GM12864 (cell line): ENCODE measurements at regions not wholly inside any gene's neighbourhood (a gene's known extent, or its start where the extent isn't known, plus 50 kb on each side); places are given as distances from the start of the nearest gene placed in this dataset.

Source experiments
- DNase-seq: peaks from one replicate; pipeline ENCODE4 v3.0.0-alpha.2; 2011; ENCODE audit warnings: low read depth
- H3K4me3 ChIP-seq: 2 replicates; pipeline ENCODE4 v1.5.1; 2011; ENCODE audit warnings: mild to moderate bottlenecking, low read depth, low read length, control low read depth
- TF ChIP-seq, protein P1 (sequence below): IDR thresholded peaks from 2 replicates; pipeline ENCODE4 v1.5.1; 2011; ENCODE audit warnings: low read depth, mild to moderate bottlenecking, moderate library complexity, low read length, control low read depth, inconsistent platforms; ENCODE audit errors: missing control alignments

GRCh38 chr15:31590609-31591008 lies 264.0 kb downstream of the KLF13 start:
- TF ChIP-seq, protein P1, sequence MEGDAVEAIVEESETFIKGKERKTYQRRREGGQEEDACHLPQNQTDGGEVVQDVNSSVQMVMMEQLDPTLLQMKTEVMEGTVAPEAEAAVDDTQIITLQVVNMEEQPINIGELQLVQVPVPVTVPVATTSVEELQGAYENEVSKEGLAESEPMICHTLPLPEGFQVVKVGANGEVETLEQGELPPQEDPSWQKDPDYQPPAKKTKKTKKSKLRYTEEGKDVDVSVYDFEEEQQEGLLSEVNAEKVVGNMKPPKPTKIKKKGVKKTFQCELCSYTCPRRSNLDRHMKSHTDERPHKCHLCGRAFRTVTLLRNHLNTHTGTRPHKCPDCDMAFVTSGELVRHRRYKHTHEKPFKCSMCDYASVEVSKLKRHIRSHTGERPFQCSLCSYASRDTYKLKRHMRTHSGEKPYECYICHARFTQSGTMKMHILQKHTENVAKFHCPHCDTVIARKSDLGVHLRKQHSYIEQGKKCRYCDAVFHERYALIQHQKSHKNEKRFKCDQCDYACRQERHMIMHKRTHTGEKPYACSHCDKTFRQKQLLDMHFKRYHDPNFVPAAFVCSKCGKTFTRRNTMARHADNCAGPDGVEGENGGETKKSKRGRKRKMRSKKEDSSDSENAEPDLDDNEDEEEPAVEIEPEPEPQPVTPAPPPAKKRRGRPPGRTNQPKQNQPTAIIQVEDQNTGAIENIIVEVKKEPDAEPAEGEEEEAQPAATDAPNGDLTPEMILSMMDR, result no peak
- DNase-seq, result no peak

DNA sequence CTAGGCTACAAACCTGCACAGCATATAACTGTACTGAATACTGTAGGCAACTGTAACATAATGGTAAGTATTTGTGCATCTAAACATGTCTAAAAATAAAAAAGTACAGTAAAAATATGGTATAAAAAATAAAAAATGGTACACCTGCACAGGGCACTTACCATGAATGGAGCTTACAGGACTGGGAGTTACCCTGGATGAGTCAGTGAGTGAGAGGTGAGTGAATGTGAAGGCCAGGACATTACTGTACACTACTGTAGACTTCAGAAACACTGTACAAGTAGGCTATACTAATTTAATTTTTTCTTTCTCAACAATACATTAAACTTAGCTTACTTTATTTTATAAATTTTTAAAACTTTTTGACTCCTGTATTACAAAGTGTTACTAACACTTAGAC lies 265.3 kb downstream of the KLF13 start:
- TF ChIP-seq, protein P1, result no peak
- no peak overlapping the region for H3K4me3 ChIP-seq
- DNase-seq, result no peak

More at GRCh38 chr15:31590609-31591008, 264.0 kb downstream of the KLF13 start:
- no peak overlapping the region for H3K4me3 ChIP-seq

DNA sequence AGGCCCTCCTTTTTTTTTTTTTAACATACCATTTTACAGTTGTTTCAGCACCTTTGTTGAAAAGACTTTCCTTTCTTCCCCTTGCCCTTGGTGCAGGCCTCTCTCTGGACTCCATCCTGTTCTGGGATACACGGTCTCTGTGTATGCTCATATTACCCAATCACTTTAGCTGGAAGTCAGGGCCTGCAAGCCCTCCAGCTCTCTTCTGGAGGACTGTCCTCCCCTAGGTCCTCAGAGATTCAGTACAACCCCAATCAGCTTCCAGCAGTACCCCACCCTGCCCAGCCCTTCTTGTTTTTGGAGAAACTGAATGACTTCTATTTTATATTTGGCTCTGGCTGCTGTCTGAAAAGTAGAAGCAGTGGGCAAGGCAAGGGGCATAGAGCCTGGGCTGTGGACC lies 270.8 kb downstream of the KLF13 start:
- no peak for DNase-seq
- TF ChIP-seq, protein P1, result no peak
- no peak overlapping the region for H3K4me3 ChIP-seq

DNA sequence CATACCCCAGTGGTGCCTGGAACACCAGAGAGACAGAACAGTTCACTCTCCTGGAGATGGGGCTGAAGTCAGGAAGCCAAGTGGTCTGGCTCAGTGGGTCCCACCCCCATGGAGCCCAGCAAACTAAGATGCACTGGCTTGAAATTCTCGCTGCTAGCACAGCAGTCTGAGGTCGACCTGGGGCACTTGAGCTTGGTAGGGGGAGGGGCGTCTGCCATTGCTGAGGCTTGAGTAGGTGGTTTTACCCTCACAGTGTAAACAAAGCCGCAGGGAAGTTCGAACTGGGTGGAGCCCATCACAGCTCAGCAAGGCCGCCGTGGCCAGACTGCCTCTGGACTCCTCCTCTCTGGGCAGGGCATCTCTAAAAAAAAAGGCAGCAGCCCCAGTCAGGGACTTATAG lies 272.0 kb downstream of the KLF13 start:
- TF ChIP-seq, protein P1, result no peak
- no peak overlapping the region for H3K4me3 ChIP-seq
- DNase-seq, result no peak

- TF ChIP-seq, protein P1, result no peak
- H3K4me3 ChIP-seq, result no peak overlapping the region
- no peak for DNase-seq
These were observed 278.9 kb downstream of the KLF13 start for GRCh38 chr15:31605467-31605931.

DNA sequence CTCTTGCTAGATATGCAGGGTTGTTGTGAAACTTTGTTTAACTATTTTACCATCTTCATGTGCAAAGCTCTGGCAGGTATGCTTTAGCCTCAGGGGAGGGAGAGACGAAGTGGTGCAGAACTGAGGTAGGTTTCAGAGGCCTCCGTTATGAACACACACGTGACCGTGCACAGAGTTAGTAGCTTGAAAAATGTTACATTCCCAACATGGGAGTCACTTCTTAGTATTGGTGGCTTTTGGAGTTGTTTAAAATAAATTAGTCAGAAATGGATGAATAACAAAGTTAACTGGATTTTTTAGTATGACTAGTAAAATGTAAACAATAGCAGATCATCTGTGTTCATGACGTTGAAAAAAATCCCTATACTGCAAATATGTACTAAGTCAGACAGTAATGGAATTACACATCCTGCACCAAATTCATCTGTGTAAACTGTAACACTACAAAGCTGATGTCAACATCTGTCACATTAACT lies 279.6 kb downstream of the KLF13 start:
- DNase-seq, result no peak
- H3K4me3 ChIP-seq, result no peak overlapping the region
- TF ChIP-seq, protein P1, result no peak

DNA sequence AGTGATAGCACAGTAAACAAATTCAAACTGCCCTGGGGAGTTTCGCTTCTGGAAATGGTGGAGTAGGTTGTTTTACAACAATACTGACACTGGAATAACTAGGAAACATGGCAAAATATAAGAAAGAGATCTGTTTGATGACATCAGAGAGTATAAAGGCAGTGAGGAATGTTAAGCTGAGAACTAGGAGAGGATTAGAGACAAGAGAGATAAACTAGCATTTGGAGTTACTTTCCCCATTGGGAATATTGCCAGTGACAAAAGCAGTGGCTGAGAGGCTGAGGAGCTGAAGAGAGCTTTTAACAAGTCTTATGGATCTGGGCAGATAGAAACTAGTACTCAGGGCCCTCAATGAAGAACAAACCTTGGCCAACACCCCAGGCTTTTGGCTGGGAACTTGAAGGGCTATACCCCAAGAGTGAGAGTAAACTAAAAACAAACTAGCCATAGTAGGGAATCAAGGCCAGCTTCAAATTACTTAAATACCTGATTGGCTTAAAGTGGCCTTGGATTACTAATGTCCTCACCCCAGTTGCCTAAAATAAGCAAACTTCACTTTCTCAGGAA lies 280.4 kb downstream of the KLF13 start:
- TF ChIP-seq, protein P1, result no peak

More for the DNA sequence above, 280.4 kb downstream of the KLF13 start:
- no peak overlapping the region for H3K4me3 ChIP-seq
- no peak for DNase-seq
